GM12878 (cell line): ENCODE measurements at regions not wholly inside any gene's neighbourhood (a gene's known extent, or its start where the extent isn't known, plus 50 kb on each side); places are given as distances from the start of the nearest gene placed in this dataset.

Experiments used
- BHLHE40 ChIP-seq, 2 experiments: fragments of 450-650 bp in 1 of 2; IDR thresholded peaks; 2 replicates each; pipeline ENCODE4 v1.6.1; 2011 to 2017; ENCODE audit warnings: low read depth in 2 of 2, borderline replicate concordance in 1 of 2, improper control_type of control experiment in 1 of 2, low read length in 1 of 2, mild to moderate bottlenecking in 1 of 2
- CEBPB ChIP-seq, 2 experiments: fragments of 150-350 bp in 1 of 2; IDR thresholded peaks; 2 replicates each; pipeline ENCODE4 v1.6.1; 2012 to 2014; ENCODE audit warnings: low read depth in 2 of 2, low read length in 2 of 2, borderline replicate concordance in 1 of 2, inconsistent platforms in 1 of 2
- CTCF ChIP-seq, 3 experiments: IDR thresholded peaks in 2 of 3; conservative IDR thresholded peaks in 1 of 3; 2 replicates each; pipeline ENCODE4 v1.5.1; 2011; ENCODE audit warnings: low read depth in 3 of 3, low read length in 3 of 3, mild to moderate bottlenecking in 3 of 3, control low read depth in 2 of 3, moderate library complexity in 2 of 3, inconsistent platforms in 1 of 3, mixed read lengths in 1 of 3; ENCODE audit not compliant: control insufficient read depth in 2 of 3, insufficient read depth in 1 of 3; ENCODE audit errors: extremely low read depth in 1 of 3
- FOS ChIP-seq: IDR thresholded peaks from 3 replicates; pipeline ENCODE4 v1.6.1; 2011; ENCODE audit warnings: borderline replicate concordance; ENCODE audit not compliant: insufficient read length; ENCODE audit errors: extremely low read depth
- HDAC2 ChIP-seq: fragments of 200-600 bp; sonication (generic); IDR thresholded peaks from 2 replicates; pipeline ENCODE4 v1.6.1; 2017
- KDM1A ChIP-seq: fragments of 200-600 bp; sonication (generic); IDR thresholded peaks from 2 replicates; pipeline ENCODE4 v1.6.1; 2016; ENCODE audit warnings: borderline replicate concordance
- NRF1 ChIP-seq: conservative IDR thresholded peaks from 2 replicates; pipeline ENCODE4 v1.6.1; 2011; ENCODE audit warnings: mild to moderate bottlenecking, low read depth, low read length, improper control_type of control experiment
- POLR2A ChIP-seq: IDR thresholded peaks from 2 replicates; pipeline ENCODE4 v1.6.1; 2011; ENCODE audit warnings: low read depth, mild to moderate bottlenecking, low read length
- YY1 ChIP-seq: IDR thresholded peaks from 2 replicates; pipeline ENCODE4 v1.6.1; 2011; ENCODE audit warnings: low read depth, mild to moderate bottlenecking, low read length

GRCh38 chr4:100056701-100057100 is 106.6 kb upstream of the H2AZ1 start:
- no peak for TF ChIP-seq YY1
- no peak for TF ChIP-seq POLR2A
- no peak for TF ChIP-seq CTCF (IDR thresholded peaks at IDR 0.05 in 2 of 3, conservative IDR thresholded peaks at IDR 0.05 in 1 of 3; ENCODE audit: control insufficient read depth in 2 of 3, extremely low read depth in 1 of 3, insufficient read depth in 1 of 3, low read depth in 3 of 3, low read length in 3 of 3)
- no peak for TF ChIP-seq KDM1A
- no peak for TF ChIP-seq NRF1
- no peak for TF ChIP-seq HDAC2
- TF ChIP-seq BHLHE40 (IDR thresholded peaks at IDR 0.05; ENCODE audit: borderline replicate concordance in 1 of 2, low read depth in 2 of 2, low read length in 1 of 2), result no peak
- no peak for TF ChIP-seq CEBPB (IDR thresholded peaks at IDR 0.05; ENCODE audit: borderline replicate concordance in 1 of 2, low read depth in 2 of 2, low read length in 2 of 2)
- no peak for TF ChIP-seq FOS
